ENCODE measurements at regions not wholly inside any gene's neighbourhood (a gene's known extent, or its start where the extent isn't known, plus 50 kb on each side); places are given as distances from the start of the nearest gene placed in this dataset.

DNA sequence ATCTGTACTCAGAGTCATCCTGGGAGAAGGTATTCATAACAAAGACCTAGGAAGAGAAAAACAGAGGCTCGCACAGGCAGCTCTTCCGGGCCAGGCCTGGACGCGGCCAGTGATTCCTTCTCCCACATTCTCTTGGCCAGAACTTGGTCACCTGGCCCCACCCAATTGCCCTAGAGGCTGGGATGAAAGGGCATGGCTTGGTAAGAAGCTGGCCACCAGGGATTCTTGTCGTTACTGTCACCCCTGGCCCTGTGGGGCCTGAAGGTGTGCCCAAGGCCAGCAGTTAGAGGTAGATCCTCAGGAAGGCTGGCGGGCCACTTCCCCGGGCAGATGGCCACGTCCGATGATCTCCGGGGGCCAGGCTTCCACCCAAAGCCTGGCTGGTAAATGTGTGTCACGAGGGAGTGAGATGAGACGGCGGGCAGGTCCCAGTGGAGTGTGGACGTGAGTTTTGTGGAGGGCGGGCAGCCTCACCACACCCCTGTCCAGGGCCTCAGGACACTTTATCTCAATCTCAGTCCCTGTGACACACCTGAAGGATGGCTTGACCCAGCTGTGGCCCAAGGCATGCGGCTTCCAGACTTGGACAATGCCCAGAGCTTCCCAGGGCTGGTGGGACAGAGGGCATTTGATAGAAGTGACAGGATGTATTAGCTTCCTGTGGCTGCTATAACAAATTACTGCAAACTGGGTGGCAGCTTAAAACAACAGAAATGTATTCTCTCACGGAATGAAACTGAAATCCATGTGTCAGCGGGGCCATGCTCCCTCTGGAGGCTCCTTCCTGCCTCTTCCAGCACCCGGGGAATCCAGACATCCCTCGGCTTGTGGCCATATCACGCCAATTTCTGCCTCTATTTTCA, 66.3 kb upstream of the GSE1 start:
- peaks cover 0 to 7% (median 2%) of the 10 kb centered on the region in 3 donors for H3K27me3 Mint-ChIP-seq (ENCODE audit: low read depth in 3 of 3)
- H3K9ac ChIP-seq (ENCODE audit: insufficient read depth, low read length, poor library complexity, severe bottlenecking): no peak overlapping the region
- no peaks in the 10 kb centered on the region for H3K79me2 ChIP-seq (ENCODE audit: insufficient read depth, low read length)
- intact Hi-C loops (cut with micrococcal nuclease): no loop called here
- no peak overlapping the region for H3K27ac ChIP-seq (ENCODE audit: low read depth in 1 of 2, low read length in 2 of 2)
- no peaks in the 10 kb centered on the region for H3K27me3 ChIP-seq (ENCODE audit: control insufficient read depth in 2 of 2, insufficient read depth in 2 of 2, low read length in 2 of 2)
- H3K4me3 Mint-ChIP-seq: no peak overlapping the region
- no peaks in the 10 kb centered on the region for H3K36me3 ChIP-seq (replicated peaks in 1 of 2; ENCODE audit: control insufficient read depth in 1 of 2, insufficient read depth in 2 of 2, low read length in 2 of 2)
- DNase-seq: no peak
- peaks cover 0 to 7% (median 0%) of the 10 kb centered on the region in 7 donors for H3K9me3 Mint-ChIP-seq
- no peak for TF ChIP-seq CTCF (IDR thresholded peaks at IDR 0.05)
- H4K20me1 ChIP-seq (ENCODE audit: insufficient read depth, low read length): no peaks in the 10 kb centered on the region
- no peak overlapping the region for H3K4me2 ChIP-seq (replicated peaks; ENCODE audit: extremely low read depth, low read length, poor library complexity, severe bottlenecking)
- no peak overlapping the region for H3K27ac Mint-ChIP-seq
- no peaks in the 10 kb centered on the region for H3K9me3 ChIP-seq (replicated peaks in 1 of 2; ENCODE audit: control insufficient read depth in 1 of 2, insufficient read depth in 1 of 2, low read length in 2 of 2)
- H2AFZ ChIP-seq (ENCODE audit: insufficient read depth, low read depth, low read length, poor library complexity, severe bottlenecking): no peak overlapping the region
- 78% methylated on average over 10 of the region's 21 CpGs for WGBS (ENCODE audit: insufficient coverage)
- H3K4me1 Mint-ChIP-seq: peaks cover 44% of the 10 kb centered on the region
- no peak overlapping the region for H3K4me3 ChIP-seq (replicated peaks in 1 of 3; ENCODE audit: low read depth in 2 of 3, low read length in 3 of 3)
- peaks cover 0 to 2% of the 10 kb centered on the region in 2 donors for H3K36me3 Mint-ChIP-seq
- H3K4me1 ChIP-seq (ENCODE audit: control insufficient read depth in 1 of 2, insufficient read depth in 2 of 2, low read length in 2 of 2): peaks cover 35 to 36% of the 10 kb centered on the region in 2 donors

- Mint-ChIP-seq H3K27me3 (ENCODE audit: low read depth in 3 of 3) (peaks cover 1 to 6% (median 4%) of the 10 kb centered on the region in 3 donors), H3K9me3 (peaks cover 0 to 4% (median 0%) of the 10 kb centered on the region in 7 donors), H3K4me3 (no peak overlapping the region), H3K4me1 (peaks cover 35% of the 10 kb centered on the region), H3K36me3 (peaks cover 0 to 2% of the 10 kb centered on the region in 2 donors), H3K27ac (no peak overlapping the region)
- WGBS (ENCODE audit: insufficient coverage): 94% methylated on average over 8 of the region's 9 CpGs
- no peak for TF ChIP-seq CTCF (IDR thresholded peaks at IDR 0.05)
- peaks cover 25 to 27% of the 10 kb centered on the region in 2 donors for H3K4me1 ChIP-seq (ENCODE audit: control insufficient read depth in 1 of 2, insufficient read depth in 2 of 2, low read length in 2 of 2)
- no peak for DNase-seq
- H3K9me3 ChIP-seq (replicated peaks in 1 of 2; ENCODE audit: control insufficient read depth in 1 of 2, insufficient read depth in 1 of 2, low read length in 2 of 2): no peaks in the 10 kb centered on the region
- no peak overlapping the region for H3K4me2 ChIP-seq (replicated peaks; ENCODE audit: extremely low read depth, low read length, poor library complexity, severe bottlenecking)
- no peaks in the 10 kb centered on the region for H3K36me3 ChIP-seq (replicated peaks in 1 of 2; ENCODE audit: control insufficient read depth in 1 of 2, insufficient read depth in 2 of 2, low read length in 2 of 2)
- no peaks in the 10 kb centered on the region for H3K27me3 ChIP-seq (ENCODE audit: control insufficient read depth in 2 of 2, insufficient read depth in 2 of 2, low read length in 2 of 2)
- H2AFZ ChIP-seq (ENCODE audit: insufficient read depth, low read depth, low read length, poor library complexity, severe bottlenecking): no peak overlapping the region
- no peak overlapping the region for H3K9ac ChIP-seq (ENCODE audit: insufficient read depth, low read length, poor library complexity, severe bottlenecking)
- H3K79me2 ChIP-seq (ENCODE audit: insufficient read depth, low read length): no peaks in the 10 kb centered on the region
- intact Hi-C loops (cut with micrococcal nuclease): no loop called here
- H3K4me3 ChIP-seq (replicated peaks in 1 of 3; ENCODE audit: low read depth in 2 of 3, low read length in 3 of 3): no peak overlapping the region
- no peak overlapping the region for H3K27ac ChIP-seq (ENCODE audit: low read depth in 1 of 2, low read length in 2 of 2)
- H4K20me1 ChIP-seq (ENCODE audit: insufficient read depth, low read length): no peaks in the 10 kb centered on the region
Measured at GRCh38 chr16:85548375-85548774, 64.7 kb upstream of the GSE1 start.

Data from CD14-positive monocyte (primary cell).